ENCODE measurements at regions not wholly inside any gene's neighbourhood (a gene's known extent, or its start where the extent isn't known, plus 50 kb on each side); places are given as distances from the start of the nearest gene placed in this dataset.
"Not testable (repeated sequence)": the region's sequence is repeated elsewhere in the genome, so short reads cannot be mapped to it uniquely, and the experiment has no call there.

GRCh38 chr3:166975796-166976195, 404.3 kb downstream of the ZBBX start:
- not testable (repeated sequence) for TF ChIP-seq CTCF (conservative IDR thresholded peaks at IDR 0.05; ENCODE audit: low read depth, low read length); EZH2 (IDR thresholded peaks at IDR 0.05; ENCODE audit: low read length, unreplicated experiment); EZH2phosphoT487 (IDR thresholded peaks at IDR 0.05; ENCODE audit: borderline replicate concordance, low read length)
